ENCODE measurements at regions not wholly inside any gene's neighbourhood (a gene's known extent, or its start where the extent isn't known, plus 50 kb on each side); places are given as distances from the start of the nearest gene placed in this dataset.

DNA sequence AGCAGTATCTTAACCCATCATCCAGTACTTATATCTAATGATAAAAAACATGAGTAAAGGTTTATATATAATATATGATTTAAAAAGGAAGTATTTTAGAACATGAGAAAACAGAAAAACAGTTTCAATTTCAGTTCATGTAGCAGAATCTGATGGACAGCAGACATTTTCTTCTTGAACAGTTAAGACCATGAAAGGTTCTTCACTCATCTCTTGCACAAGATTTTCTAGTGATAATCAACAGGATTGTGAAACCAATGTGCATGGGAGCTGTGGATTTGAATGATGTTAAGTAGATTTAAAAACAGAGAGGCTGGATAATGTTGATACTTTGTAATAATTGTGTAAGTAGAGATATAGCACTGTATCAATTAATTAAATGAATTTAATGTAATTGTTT lies 1297.6 kb downstream of the BRINP3 start:
- TF ChIP-seq, protein P1, sequence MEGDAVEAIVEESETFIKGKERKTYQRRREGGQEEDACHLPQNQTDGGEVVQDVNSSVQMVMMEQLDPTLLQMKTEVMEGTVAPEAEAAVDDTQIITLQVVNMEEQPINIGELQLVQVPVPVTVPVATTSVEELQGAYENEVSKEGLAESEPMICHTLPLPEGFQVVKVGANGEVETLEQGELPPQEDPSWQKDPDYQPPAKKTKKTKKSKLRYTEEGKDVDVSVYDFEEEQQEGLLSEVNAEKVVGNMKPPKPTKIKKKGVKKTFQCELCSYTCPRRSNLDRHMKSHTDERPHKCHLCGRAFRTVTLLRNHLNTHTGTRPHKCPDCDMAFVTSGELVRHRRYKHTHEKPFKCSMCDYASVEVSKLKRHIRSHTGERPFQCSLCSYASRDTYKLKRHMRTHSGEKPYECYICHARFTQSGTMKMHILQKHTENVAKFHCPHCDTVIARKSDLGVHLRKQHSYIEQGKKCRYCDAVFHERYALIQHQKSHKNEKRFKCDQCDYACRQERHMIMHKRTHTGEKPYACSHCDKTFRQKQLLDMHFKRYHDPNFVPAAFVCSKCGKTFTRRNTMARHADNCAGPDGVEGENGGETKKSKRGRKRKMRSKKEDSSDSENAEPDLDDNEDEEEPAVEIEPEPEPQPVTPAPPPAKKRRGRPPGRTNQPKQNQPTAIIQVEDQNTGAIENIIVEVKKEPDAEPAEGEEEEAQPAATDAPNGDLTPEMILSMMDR (conservative IDR thresholded peaks at IDR 0.05): no peak
- TF ChIP-seq EZH2 (IDR thresholded peaks at IDR 0.05; ENCODE audit: low read depth): no peak

Data from PC-9 (cell line).